HEK293T (cell line): ENCODE measurements at regions not wholly inside any gene's neighbourhood (a gene's known extent, or its start where the extent isn't known, plus 50 kb on each side); places are given as distances from the start of the nearest gene placed in this dataset.

Source experiments
- ARNT ChIP-seq: fragments of 450-650 bp; IDR thresholded peaks from 2 replicates; pipeline ENCODE4 v1.6.1; 2017; ENCODE audit warnings: mild to moderate bottlenecking
- BHLHE40 ChIP-seq: fragments of 450-650 bp; IDR thresholded peaks from 2 replicates; pipeline ENCODE4 v1.6.1; 2016; ENCODE audit warnings: mild to moderate bottlenecking, moderate library complexity, borderline replicate concordance
- ELF4 ChIP-seq: fragments of 450-650 bp; IDR thresholded peaks from 2 replicates; pipeline ENCODE4 v1.6.1; 2017; ENCODE audit warnings: antibody characterized with exemption
- FOXK2 ChIP-seq: fragments of 450-650 bp; IDR thresholded peaks from 2 replicates; pipeline ENCODE4 v1.6.1; 2016; ENCODE audit warnings: mild to moderate bottlenecking
- FOXM1 ChIP-seq: fragments of 450-650 bp; IDR thresholded peaks from 2 replicates; pipeline ENCODE4 v1.6.1; 2017; ENCODE audit warnings: mild to moderate bottlenecking, borderline replicate concordance
- HDGF ChIP-seq: fragments of 450-650 bp; IDR thresholded peaks from 2 replicates; pipeline ENCODE4 v1.6.1; 2017; ENCODE audit warnings: antibody characterized with exemption, borderline replicate concordance
- NFRKB ChIP-seq: fragments of 450-650 bp; IDR thresholded peaks from 2 replicates; pipeline ENCODE4 v1.6.1; 2016; ENCODE audit warnings: mild to moderate bottlenecking, moderate library complexity
- PKNOX1 ChIP-seq: fragments of 450-650 bp; IDR thresholded peaks from 2 replicates; pipeline ENCODE4 v1.6.1; 2016
- SP1 ChIP-seq: fragments of 450-650 bp; IDR thresholded peaks from 2 replicates; pipeline ENCODE4 v1.6.1; 2017
- TARDBP ChIP-seq: fragments of 450-650 bp; IDR thresholded peaks from 2 replicates; pipeline ENCODE4 v1.6.1; 2016

- no peak for TF ChIP-seq TARDBP
- no peak for TF ChIP-seq SP1
- no peak for TF ChIP-seq ELF4
- no peak for TF ChIP-seq FOXK2
- TF ChIP-seq HDGF: no peak
- no peak for TF ChIP-seq PKNOX1
- no peak for TF ChIP-seq NFRKB
- TF ChIP-seq FOXM1: no peak
- TF ChIP-seq BHLHE40: no peak
- TF ChIP-seq ARNT: no peak
Observed at GRCh38 chr7:41053820-41054219, 649.1 kb downstream of the INHBA start.
